ENCODE measurements at regions not wholly inside any gene's neighbourhood (a gene's known extent, or its start where the extent isn't known, plus 50 kb on each side); places are given as distances from the start of the nearest gene placed in this dataset.
"Not testable (repeated sequence)": the region's sequence is repeated elsewhere in the genome, so short reads cannot be mapped to it uniquely, and the experiment has no call there.

GRCh38 chr12:131269551-131269950 lies 315.8 kb downstream of the ADGRD1 start:
- Histone ChIP-seq H3K4me1 (peaks cover 0 to 6% of the 10 kb centered on the region in 2 donors), H3K27ac (no peak overlapping the region), H3K4me3 (no peak overlapping the region), H3K36me3 (no peaks in the 10 kb centered on the region), H3K27me3 (no peaks in the 10 kb centered on the region), H3K9me3 (no peaks in the 10 kb centered on the region)
- no peak for TF ChIP-seq POLR2A (IDR thresholded peaks at IDR 0.05)
- TF ChIP-seq, protein P1, sequence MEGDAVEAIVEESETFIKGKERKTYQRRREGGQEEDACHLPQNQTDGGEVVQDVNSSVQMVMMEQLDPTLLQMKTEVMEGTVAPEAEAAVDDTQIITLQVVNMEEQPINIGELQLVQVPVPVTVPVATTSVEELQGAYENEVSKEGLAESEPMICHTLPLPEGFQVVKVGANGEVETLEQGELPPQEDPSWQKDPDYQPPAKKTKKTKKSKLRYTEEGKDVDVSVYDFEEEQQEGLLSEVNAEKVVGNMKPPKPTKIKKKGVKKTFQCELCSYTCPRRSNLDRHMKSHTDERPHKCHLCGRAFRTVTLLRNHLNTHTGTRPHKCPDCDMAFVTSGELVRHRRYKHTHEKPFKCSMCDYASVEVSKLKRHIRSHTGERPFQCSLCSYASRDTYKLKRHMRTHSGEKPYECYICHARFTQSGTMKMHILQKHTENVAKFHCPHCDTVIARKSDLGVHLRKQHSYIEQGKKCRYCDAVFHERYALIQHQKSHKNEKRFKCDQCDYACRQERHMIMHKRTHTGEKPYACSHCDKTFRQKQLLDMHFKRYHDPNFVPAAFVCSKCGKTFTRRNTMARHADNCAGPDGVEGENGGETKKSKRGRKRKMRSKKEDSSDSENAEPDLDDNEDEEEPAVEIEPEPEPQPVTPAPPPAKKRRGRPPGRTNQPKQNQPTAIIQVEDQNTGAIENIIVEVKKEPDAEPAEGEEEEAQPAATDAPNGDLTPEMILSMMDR (IDR thresholded peaks at IDR 0.05 in 4 of 5, conservative IDR thresholded peaks at IDR 0.05 in 1 of 5): no peak
- intact Hi-C loops (cut with DNase I; ENCODE audit: low total_unique reads) (no loop called here), in situ Hi-C loops (cut with MboI; ENCODE audit: low sequenced_read_pairs in 4 of 4) (no loop called here)
- no peak for ATAC-seq
- no peak for DNase-seq

GRCh38 chr12:131269977-131270376 lies 316.3 kb downstream of the ADGRD1 start:
- ATAC-seq; H3K27me3 ChIP-seq; DNase-seq; H3K9me3 ChIP-seq; intact Hi-C loops (cut with DNase I; ENCODE audit: low total_unique reads); H3K4me1 ChIP-seq; H3K4me3 ChIP-seq; H3K36me3 ChIP-seq; H3K27ac ChIP-seq; in situ Hi-C loops (cut with MboI; ENCODE audit: low sequenced_read_pairs in 4 of 4): not testable (repeated sequence)

DNA sequence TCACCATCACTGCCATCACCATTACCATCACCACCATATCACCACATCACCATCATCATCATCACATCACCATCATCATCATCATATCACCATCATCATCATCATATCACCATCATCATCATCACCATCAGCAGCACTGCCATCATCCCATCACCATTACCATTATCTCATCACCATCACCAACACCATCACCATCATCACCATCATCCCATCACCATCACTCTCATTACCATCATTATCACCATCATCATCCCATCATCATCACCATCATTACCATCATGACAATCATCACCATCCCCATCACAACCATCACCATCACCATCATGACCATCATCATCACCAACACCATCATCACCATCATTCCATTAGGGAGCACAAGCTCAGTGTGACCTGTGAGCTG lies 318.0 kb downstream of the ADGRD1 start:
- ATAC-seq (no peak), DNase-seq (no peak)
- no peak for TF ChIP-seq POLR2A (IDR thresholded peaks at IDR 0.05)
- TF ChIP-seq, protein P1 (IDR thresholded peaks at IDR 0.05 in 4 of 5, conservative IDR thresholded peaks at IDR 0.05 in 1 of 5): no peak
- Histone ChIP-seq H3K4me1 (peaks cover 0 to 6% of the 10 kb centered on the region in 2 donors), H3K27me3 (no peaks in the 10 kb centered on the region), H3K9me3 (no peaks in the 10 kb centered on the region), H3K27ac (no peak overlapping the region), H3K4me3 (no peak overlapping the region), H3K36me3 (no peaks in the 10 kb centered on the region)
- intact Hi-C loops (cut with DNase I; ENCODE audit: low total_unique reads) (no loop called here), in situ Hi-C loops (cut with MboI; ENCODE audit: low sequenced_read_pairs in 4 of 4) (no loop called here)

DNA sequence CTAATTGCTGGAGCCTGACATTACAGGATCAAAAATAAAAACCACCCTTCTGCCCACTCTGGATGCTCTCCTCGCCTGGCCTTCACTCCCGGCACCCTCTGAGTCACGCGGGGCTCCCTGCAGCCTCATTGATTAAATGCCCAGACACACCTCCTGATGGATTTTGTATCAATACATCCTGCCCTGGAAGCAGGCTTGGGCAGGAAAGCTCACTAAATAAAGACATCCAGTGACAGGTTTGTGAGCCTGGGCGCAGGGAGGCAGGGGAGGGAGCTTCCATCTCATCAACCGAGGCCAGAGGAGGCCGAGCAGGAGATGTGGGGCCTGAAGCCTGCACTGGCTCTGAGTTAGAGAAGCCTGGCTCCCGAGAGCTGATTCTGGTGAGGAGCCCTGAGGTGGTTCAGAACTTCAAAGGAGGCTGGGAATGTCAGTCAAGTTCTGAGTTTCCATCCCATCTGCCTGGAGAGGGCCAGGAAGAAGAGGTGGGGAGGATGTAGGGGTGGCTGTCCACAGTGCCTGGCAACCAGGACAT lies 318.6 kb downstream of the ADGRD1 start:
- H3K9me3 ChIP-seq; H3K4me3 ChIP-seq; H3K4me1 ChIP-seq; in situ Hi-C loops (cut with MboI; ENCODE audit: low sequenced_read_pairs in 4 of 4); DNase-seq; ATAC-seq; H3K27ac ChIP-seq; intact Hi-C loops (cut with DNase I; ENCODE audit: low total_unique reads); H3K36me3 ChIP-seq; H3K27me3 ChIP-seq: not testable (repeated sequence)

GRCh38 chr12:131273291-131273845 lies 319.7 kb downstream of the ADGRD1 start:
- Histone ChIP-seq H3K36me3 (no peaks in the 10 kb centered on the region), H3K27me3 (no peaks in the 10 kb centered on the region), H3K9me3 (no peaks in the 10 kb centered on the region), H3K4me1 (no peaks in the 10 kb centered on the region), H3K27ac (no peak overlapping the region), H3K4me3 (no peak overlapping the region)
- in situ Hi-C loops (cut with MboI; ENCODE audit: low sequenced_read_pairs in 4 of 4): no loop called here
- TF ChIP-seq POLR2A (IDR thresholded peaks at IDR 0.05): no peak
- TF ChIP-seq, protein P1 (IDR thresholded peaks at IDR 0.05 in 4 of 5, conservative IDR thresholded peaks at IDR 0.05 in 1 of 5): no peak
- intact Hi-C loops (cut with DNase I; ENCODE audit: low total_unique reads): no loop called here
- ATAC-seq (no peak), DNase-seq (no peak)

DNA sequence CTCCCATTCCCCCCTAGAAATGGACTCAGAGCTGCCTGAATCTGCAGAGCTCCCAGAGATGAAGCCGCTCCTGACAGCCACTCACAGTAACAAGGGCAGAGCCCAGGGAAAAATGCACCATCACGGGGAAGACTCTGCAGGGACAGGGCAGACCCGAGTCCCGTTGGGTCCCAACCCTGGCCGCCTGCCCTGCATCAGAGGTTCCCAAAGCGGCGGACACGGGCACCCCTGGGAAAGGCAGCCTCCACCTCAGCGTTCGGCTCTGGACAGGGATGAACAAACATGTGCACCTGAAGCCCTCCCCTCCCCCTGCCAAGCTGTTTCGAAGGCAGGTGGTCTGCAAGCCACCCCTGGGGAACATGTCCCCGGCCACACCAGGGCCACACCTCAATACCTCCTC lies 320.4 kb downstream of the ADGRD1 start:
- Histone ChIP-seq H3K27ac (no peak overlapping the region), H3K4me3 (no peak overlapping the region), H3K4me1 (no peaks in the 10 kb centered on the region), H3K36me3 (no peaks in the 10 kb centered on the region), H3K27me3 (no peaks in the 10 kb centered on the region), H3K9me3 (no peaks in the 10 kb centered on the region)
- in situ Hi-C loops (cut with MboI; ENCODE audit: low sequenced_read_pairs in 4 of 4) (no loop called here), intact Hi-C loops (cut with DNase I; ENCODE audit: low total_unique reads) (no loop called here)
- ATAC-seq: no peak
- DNase-seq: no peak
- TF ChIP-seq POLR2A (IDR thresholded peaks at IDR 0.05): no peak
- TF ChIP-seq, protein P1 (IDR thresholded peaks at IDR 0.05 in 4 of 5, conservative IDR thresholded peaks at IDR 0.05 in 1 of 5): no peak

Data from gastrocnemius medialis (tissue), 4 donors.